Ishikawa (cell line): ENCODE measurements at regions not wholly inside any gene's neighbourhood (a gene's known extent, or its start where the extent isn't known, plus 50 kb on each side); places are given as distances from the start of the nearest gene placed in this dataset.

Experiments used
- CEBPB ChIP-seq: IDR thresholded peaks from 2 replicates; pipeline ENCODE4 v1.6.1; 2012
- CREB1 ChIP-seq: IDR thresholded peaks from 2 replicates; pipeline ENCODE4 v1.6.1; 2012; ENCODE audit warnings: low read depth
- EGR1 ChIP-seq: IDR thresholded peaks from 2 replicates; pipeline ENCODE4 v1.6.1; 2012
- EP300 ChIP-seq: IDR thresholded peaks from 2 replicates; pipeline ENCODE4 v1.6.1; 2012; ENCODE audit warnings: borderline replicate concordance
- FOXM1 ChIP-seq: IDR thresholded peaks from 2 replicates; pipeline ENCODE4 v1.6.1; 2012; ENCODE audit warnings: low read depth, borderline replicate concordance
- MAX ChIP-seq: IDR thresholded peaks from 2 replicates; pipeline ENCODE4 v1.6.1; 2012
- NFIC ChIP-seq: IDR thresholded peaks from 2 replicates; pipeline ENCODE4 v1.6.1; 2012
- RAD21 ChIP-seq: IDR thresholded peaks from 2 replicates; pipeline ENCODE4 v1.6.1; 2012; ENCODE audit warnings: low read depth
- TAF1 ChIP-seq: IDR thresholded peaks from 2 replicates; pipeline ENCODE4 v1.6.1; 2012; ENCODE audit warnings: low read depth, mild to moderate bottlenecking
- TCF12 ChIP-seq: IDR thresholded peaks from 2 replicates; pipeline ENCODE4 v1.6.1; 2012; ENCODE audit warnings: low read depth
- TEAD4 ChIP-seq: IDR thresholded peaks from 2 replicates; pipeline ENCODE4 v1.6.1; 2012
- YY1 ChIP-seq: IDR thresholded peaks from 2 replicates; pipeline ENCODE4 v1.6.1; 2012; ENCODE audit warnings: low read depth
- ZBTB7A ChIP-seq: IDR thresholded peaks from 2 replicates; pipeline ENCODE4 v1.6.1; 2012; ENCODE audit warnings: low read depth
- TF ChIP-seq, protein P1 (sequence below): IDR thresholded peaks from 2 replicates; pipeline ENCODE4 v1.6.1; 2012; ENCODE audit warnings: low read depth, mild to moderate bottlenecking
- TF ChIP-seq, protein P2 (sequence below): IDR thresholded peaks from 2 replicates; pipeline ENCODE4 v1.6.1; 2012

DNA sequence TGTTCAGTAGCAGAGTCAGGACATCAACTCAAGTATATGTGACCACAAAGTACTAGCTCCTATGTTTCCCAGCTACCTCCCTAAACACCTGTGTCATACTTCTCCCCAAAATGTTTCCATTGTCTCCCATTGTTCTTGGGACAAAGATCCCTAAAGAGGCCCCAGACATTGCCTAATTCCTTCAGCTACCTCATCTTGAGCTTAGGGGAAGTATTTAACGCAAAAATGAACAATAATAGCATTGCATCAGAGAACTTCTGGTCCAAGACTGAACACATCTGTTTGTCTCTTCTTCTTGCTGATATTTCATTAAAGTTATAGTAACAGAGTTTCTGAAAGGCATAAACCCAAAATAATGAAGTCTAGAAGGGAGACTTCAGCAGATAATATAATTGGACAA is 430.8 kb downstream of the MTRR start:
- TF ChIP-seq CEBPB (no peak), EP300 (no peak), ZBTB7A (no peak), MAX (no peak), YY1 (no peak), TEAD4 (no peak), EGR1 (no peak), TAF1 (no peak), RAD21 (no peak), NFIC (no peak), TCF12 (no peak), CREB1 (no peak), FOXM1 (no peak)
- TF ChIP-seq, protein P1, sequence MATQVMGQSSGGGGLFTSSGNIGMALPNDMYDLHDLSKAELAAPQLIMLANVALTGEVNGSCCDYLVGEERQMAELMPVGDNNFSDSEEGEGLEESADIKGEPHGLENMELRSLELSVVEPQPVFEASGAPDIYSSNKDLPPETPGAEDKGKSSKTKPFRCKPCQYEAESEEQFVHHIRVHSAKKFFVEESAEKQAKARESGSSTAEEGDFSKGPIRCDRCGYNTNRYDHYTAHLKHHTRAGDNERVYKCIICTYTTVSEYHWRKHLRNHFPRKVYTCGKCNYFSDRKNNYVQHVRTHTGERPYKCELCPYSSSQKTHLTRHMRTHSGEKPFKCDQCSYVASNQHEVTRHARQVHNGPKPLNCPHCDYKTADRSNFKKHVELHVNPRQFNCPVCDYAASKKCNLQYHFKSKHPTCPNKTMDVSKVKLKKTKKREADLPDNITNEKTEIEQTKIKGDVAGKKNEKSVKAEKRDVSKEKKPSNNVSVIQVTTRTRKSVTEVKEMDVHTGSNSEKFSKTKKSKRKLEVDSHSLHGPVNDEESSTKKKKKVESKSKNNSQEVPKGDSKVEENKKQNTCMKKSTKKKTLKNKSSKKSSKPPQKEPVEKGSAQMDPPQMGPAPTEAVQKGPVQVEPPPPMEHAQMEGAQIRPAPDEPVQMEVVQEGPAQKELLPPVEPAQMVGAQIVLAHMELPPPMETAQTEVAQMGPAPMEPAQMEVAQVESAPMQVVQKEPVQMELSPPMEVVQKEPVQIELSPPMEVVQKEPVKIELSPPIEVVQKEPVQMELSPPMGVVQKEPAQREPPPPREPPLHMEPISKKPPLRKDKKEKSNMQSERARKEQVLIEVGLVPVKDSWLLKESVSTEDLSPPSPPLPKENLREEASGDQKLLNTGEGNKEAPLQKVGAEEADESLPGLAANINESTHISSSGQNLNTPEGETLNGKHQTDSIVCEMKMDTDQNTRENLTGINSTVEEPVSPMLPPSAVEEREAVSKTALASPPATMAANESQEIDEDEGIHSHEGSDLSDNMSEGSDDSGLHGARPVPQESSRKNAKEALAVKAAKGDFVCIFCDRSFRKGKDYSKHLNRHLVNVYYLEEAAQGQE = no peak
- TF ChIP-seq, protein P2, sequence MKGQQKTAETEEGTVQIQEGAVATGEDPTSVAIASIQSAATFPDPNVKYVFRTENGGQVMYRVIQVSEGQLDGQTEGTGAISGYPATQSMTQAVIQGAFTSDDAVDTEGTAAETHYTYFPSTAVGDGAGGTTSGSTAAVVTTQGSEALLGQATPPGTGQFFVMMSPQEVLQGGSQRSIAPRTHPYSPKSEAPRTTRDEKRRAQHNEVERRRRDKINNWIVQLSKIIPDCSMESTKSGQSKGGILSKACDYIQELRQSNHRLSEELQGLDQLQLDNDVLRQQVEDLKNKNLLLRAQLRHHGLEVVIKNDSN = no peak

GRCh38 chr5:8304341-8304740 is 435.4 kb downstream of the MTRR start:
- no peak for TF ChIP-seq CREB1
- TF ChIP-seq RAD21 = no peak
- TF ChIP-seq TAF1 = no peak
- no peak for TF ChIP-seq TEAD4
- no peak for TF ChIP-seq NFIC
- TF ChIP-seq ZBTB7A = no peak
- no peak for TF ChIP-seq CEBPB
- no peak for TF ChIP-seq MAX
- no peak for TF ChIP-seq FOXM1
- TF ChIP-seq, protein P1 = no peak
- TF ChIP-seq TCF12 = no peak
- TF ChIP-seq YY1 = no peak
- TF ChIP-seq, protein P2 = no peak
- no peak for TF ChIP-seq EP300
- TF ChIP-seq EGR1 = no peak

DNA sequence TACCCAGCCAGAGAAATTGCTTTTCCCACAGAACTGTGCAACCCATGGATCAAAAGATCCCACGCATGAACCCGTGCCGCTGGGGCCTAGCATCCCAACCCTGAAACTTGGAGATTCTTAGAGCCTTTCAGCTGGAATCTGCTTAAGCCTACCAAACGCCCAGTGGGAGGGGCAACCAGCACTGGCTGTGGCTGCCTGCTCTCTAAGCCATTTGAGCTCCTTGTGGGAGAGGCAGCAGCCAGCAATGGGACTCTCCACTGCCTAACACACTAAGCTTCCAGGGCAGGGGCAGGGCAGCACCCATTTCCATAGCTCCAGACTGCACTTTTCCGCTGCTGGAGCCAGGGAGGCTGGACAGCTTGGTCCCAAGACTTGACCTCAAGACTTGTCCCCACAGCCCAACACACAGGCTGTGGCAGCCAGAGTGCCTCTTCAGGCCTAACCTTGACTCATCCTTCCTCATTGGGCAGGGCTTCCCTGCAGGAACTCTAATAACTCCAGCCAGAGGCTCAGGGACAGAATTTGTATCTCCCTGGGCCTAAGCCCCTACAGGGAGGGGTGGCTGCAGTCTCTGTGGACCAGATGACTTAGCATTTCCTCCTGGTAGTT is 437.4 kb downstream of the MTRR start:
- TF ChIP-seq TCF12 = no peak
- TF ChIP-seq RAD21 = no peak
- TF ChIP-seq TEAD4 = no peak
- TF ChIP-seq MAX = no peak
- TF ChIP-seq, protein P2 = no peak
- no peak for TF ChIP-seq CREB1
- TF ChIP-seq EGR1 = no peak
- no peak for TF ChIP-seq NFIC
- TF ChIP-seq, protein P1 = no peak
- no peak for TF ChIP-seq TAF1
- TF ChIP-seq CEBPB = no peak
- no peak for TF ChIP-seq FOXM1

GRCh38 chr5:8314965-8315364 is 446.0 kb downstream of the MTRR start:
- TF ChIP-seq RAD21 = no peak
- TF ChIP-seq, protein P1 = no peak
